H1 (cell line): ENCODE measurements at regions not wholly inside any gene's neighbourhood (a gene's known extent, or its start where the extent isn't known, plus 50 kb on each side); places are given as distances from the start of the nearest gene placed in this dataset.

Source experiments
- CTCF ChIA-PET: fragments of 300-600 bp; sonication (Branson Sonifier 250); formaldehyde crosslinking; loops from one replicate; lab custom pipeline; 2021; ENCODE audit not compliant: partially characterized antibody; lab: Charles Lee
- POLR2A ChIA-PET: fragments of 300-600 bp; sonication (Branson Sonifier 250); formaldehyde crosslinking; loops from one replicate; lab custom pipeline; 2021; ENCODE audit warnings: inconsistent platforms; ENCODE audit not compliant: partially characterized antibody; lab: Charles Lee
- DNase-seq, 2 experiments: peaks; one replicate each; pipeline versions ENCODE4 v3.0.0 to v3.0.0-alpha.2; 2010 to 2022; ENCODE audit warnings: low spot score in 2 of 2, low read depth in 1 of 2, mixed read lengths in 1 of 2
- FAIRE-seq: peaks from 2 replicates; lab custom pipeline; 2011; peaks lifted over from hg19 to GRCh38; lab: Jason Lieb, UNC
- H2AFZ ChIP-seq: 2 replicates; pipeline ENCODE4 v1.8.1; 2012; ENCODE audit warnings: low read length, inconsistent platforms
- H2AK5ac ChIP-seq: 2 replicates; pipeline ENCODE4 v1.6.1; 2013; ENCODE audit warnings: low read depth, low read length
- H2BK120ac ChIP-seq: replicated peaks from 2 replicates; pipeline ENCODE3; 2013; ENCODE audit warnings: low read depth, low read length, inconsistent platforms
- H2BK12ac ChIP-seq: 2 replicates; pipeline ENCODE4 v1.6.1; 2013; ENCODE audit warnings: low read depth, low read length
- H2BK15ac ChIP-seq: 2 replicates; pipeline ENCODE4 v1.6.1; 2013; ENCODE audit warnings: low read length
- H2BK20ac ChIP-seq: 2 replicates; pipeline ENCODE4 v1.6.1; 2013; ENCODE audit warnings: low read length
- H2BK5ac ChIP-seq: 2 replicates; pipeline ENCODE4 v1.6.1; 2013; ENCODE audit warnings: low read depth, low read length
- H3K14ac ChIP-seq: 2 replicates; pipeline ENCODE4 v1.6.1; 2013; ENCODE audit warnings: inconsistent platforms; ENCODE audit not compliant: insufficient read length
- H3K18ac ChIP-seq: 2 replicates; pipeline ENCODE4 v1.6.1; 2013; ENCODE audit warnings: low read length; ENCODE audit errors: extremely low read depth
- H3K23ac ChIP-seq: 2 replicates; pipeline ENCODE4 v1.6.1; 2013; ENCODE audit warnings: inconsistent platforms; ENCODE audit not compliant: insufficient read length
- H3K23me2 ChIP-seq: 2 replicates; pipeline ENCODE4 v1.6.1; 2013; ENCODE audit warnings: low read depth, low read length
- H3K27ac ChIP-seq: 2 replicates; pipeline ENCODE4 v1.6.1; 2011; ENCODE audit warnings: low read depth, low read length, inconsistent platforms
- H3K27me3 ChIP-seq, 4 experiments: replicated peaks in 1 of 4; 1 replicate in 1 of 4; 2 replicates in 3 of 4; pipeline versions ENCODE4 v1.6.1 to v1.8.1; 2011 to 2013; ENCODE audit warnings: low read length in 3 of 4, mild to moderate bottlenecking in 3 of 4, inconsistent platforms in 2 of 4, mixed read lengths in 2 of 4, moderate library complexity in 1 of 4; ENCODE audit not compliant: control insufficient read depth in 3 of 4, insufficient read depth in 3 of 4; ENCODE audit errors: extremely low read depth in 1 of 4
- H3K36me3 ChIP-seq, 4 experiments: 2 replicates each; pipeline versions ENCODE4 v1.6.1 to v1.8.1; 2011 to 2013; ENCODE audit warnings: mild to moderate bottlenecking in 4 of 4, low read length in 3 of 4, moderate library complexity in 2 of 4, control low read depth in 1 of 4, inconsistent platforms in 1 of 4; ENCODE audit not compliant: insufficient read depth in 4 of 4, control insufficient read depth in 2 of 4
- H3K4ac ChIP-seq: replicated peaks from 2 replicates; pipeline ENCODE3; 2013; ENCODE audit warnings: low read length, low read depth, mixed read lengths, inconsistent platforms; ENCODE audit not compliant: insufficient read length
- H3K4me1 ChIP-seq, 4 experiments: replicated peaks in 1 of 4; 1 replicate in 1 of 4; 2 replicates in 3 of 4; pipeline versions ENCODE4 v1.6.1 to v1.8.1; 2011 to 2013; ENCODE audit warnings: low read length in 3 of 4, inconsistent platforms in 2 of 4, mixed read lengths in 1 of 4; ENCODE audit not compliant: insufficient read depth in 4 of 4, control insufficient read depth in 3 of 4
- H3K4me2 ChIP-seq, 2 experiments: 2 replicates each; pipeline versions ENCODE4 v1.6.1 to v1.8.1; 2011 to 2013; ENCODE audit warnings: low read depth in 2 of 2, low read length in 2 of 2, control low read depth in 1 of 2, inconsistent platforms in 1 of 2, mild to moderate bottlenecking in 1 of 2; ENCODE audit not compliant: insufficient read depth in 1 of 2
- H3K4me3 ChIP-seq, 4 experiments: fragments of 200-600, 300-600 bp in 1 of 4; sonication (generic), shearing (Covaris generic), sonication (Bioruptor Twin) in 1 of 4; 2 replicates each; pipeline versions ENCODE4 v1.5.1 to v1.8.1; 2011 to 2016; ENCODE audit warnings: low read length in 4 of 4, low read depth in 3 of 4, control low read depth in 2 of 4, inconsistent platforms in 2 of 4, mild to moderate bottlenecking in 2 of 4, mixed read lengths in 1 of 4, moderate library complexity in 1 of 4; ENCODE audit not compliant: insufficient read depth in 2 of 4; ENCODE audit errors: extremely low read depth in 1 of 4
- H3K56ac ChIP-seq: replicated peaks from 2 replicates; pipeline ENCODE3; 2013; ENCODE audit warnings: low read depth, mild to moderate bottlenecking, mixed read lengths, low read length, inconsistent platforms; ENCODE audit not compliant: insufficient read length
- H3K79me1 ChIP-seq: 2 replicates; pipeline ENCODE4 v1.6.1; 2013; ENCODE audit warnings: low read depth, low read length, control low read depth
- H3K79me2 ChIP-seq, 2 experiments: 2 replicates each; pipeline versions ENCODE4 v1.6.1 to v1.8.1; 2012 to 2013; ENCODE audit warnings: low read length in 2 of 2, mild to moderate bottlenecking in 2 of 2, inconsistent platforms in 1 of 2; ENCODE audit not compliant: insufficient read depth in 2 of 2, control insufficient read depth in 1 of 2
- H3K9ac ChIP-seq, 4 experiments: replicated peaks in 1 of 4; 1 replicate in 1 of 4; 2 replicates in 3 of 4; pipeline versions ENCODE4 v1.6.1 to v1.8.1; 2011 to 2013; ENCODE audit warnings: low read depth in 3 of 4, low read length in 3 of 4, control low read depth in 2 of 4, mild to moderate bottlenecking in 2 of 4, moderate library complexity in 2 of 4, inconsistent platforms in 1 of 4; ENCODE audit errors: extremely low read depth in 1 of 4
- H3K9me3 ChIP-seq, 2 experiments: 2 replicates each; pipeline versions ENCODE4 v1.6.1 to v1.8.1; 2012 to 2013; ENCODE audit warnings: mild to moderate bottlenecking in 2 of 2, moderate library complexity in 2 of 2, control low read depth in 1 of 2, inconsistent platforms in 1 of 2, low read depth in 1 of 2, low read length in 1 of 2, mixed read lengths in 1 of 2; ENCODE audit not compliant: insufficient read depth in 2 of 2
- H4K20me1 ChIP-seq, 2 experiments: replicated peaks in 1 of 2; 2 replicates each; pipeline versions ENCODE3 to v1.8.1; 2011 to 2013; ENCODE audit warnings: inconsistent platforms in 2 of 2, low read length in 2 of 2, mild to moderate bottlenecking in 1 of 2; ENCODE audit not compliant: insufficient read depth in 2 of 2, control insufficient read depth in 1 of 2
- H4K5ac ChIP-seq: 2 replicates; pipeline ENCODE4 v1.6.1; 2013; ENCODE audit warnings: low read length, low read depth, mixed read lengths, inconsistent platforms; ENCODE audit not compliant: insufficient read length
- H4K8ac ChIP-seq: 2 replicates; pipeline ENCODE4 v1.8.0; 2013; ENCODE audit warnings: mild to moderate bottlenecking, moderate library complexity, low read length, inconsistent platforms; ENCODE audit not compliant: insufficient read depth; ENCODE audit errors: extremely low read depth
- H4K91ac ChIP-seq: replicated peaks from 2 replicates; pipeline ENCODE3; 2013; ENCODE audit warnings: low read length, mixed read lengths, inconsistent platforms; ENCODE audit not compliant: insufficient read length
- CBX8 ChIP-seq: fragments of 300-800, 300-1000 bp; sonication (generic); IDR thresholded peaks from 2 replicates; pipeline ENCODE4 v1.7.1; 2016; ENCODE audit warnings: low read depth, low read length, borderline replicate concordance
- CEBPB ChIP-seq: IDR thresholded peaks from 2 replicates; pipeline ENCODE4 v1.6.1; 2012; ENCODE audit warnings: low read depth, low read length
- CHD2 ChIP-seq: IDR thresholded peaks from 2 replicates; pipeline ENCODE4 v1.6.1; 2012; ENCODE audit warnings: low read length, improper control_type of control experiment
- EZH2 ChIP-seq: fragments of 200-600 bp; sonication (generic); IDR thresholded peaks from 2 replicates; pipeline ENCODE4 v1.7.1; 2012; ENCODE audit warnings: low read depth, mild to moderate bottlenecking, moderate library complexity, low read length, inconsistent platforms; ENCODE audit not compliant: severe bottlenecking
- HDAC6 ChIP-seq: IDR thresholded peaks from one replicate; pipeline ENCODE4 v1.7.1; 2012; ENCODE audit warnings: low read depth, mild to moderate bottlenecking, inconsistent platforms, low read length, moderate library complexity
- JUND ChIP-seq: IDR thresholded peaks from 2 replicates; pipeline ENCODE4 v1.6.1; 2011; ENCODE audit warnings: mild to moderate bottlenecking, improper control_type of control experiment, low read length
- KDM1A ChIP-seq: fragments of 200-600, 300-600 bp; sonication (generic); IDR thresholded peaks from 2 replicates; pipeline ENCODE4 v1.7.1; 2016; ENCODE audit warnings: mild to moderate bottlenecking, low read length, borderline replicate concordance
- KDM5A ChIP-seq: fragments of 200-600 bp; IDR thresholded peaks from 2 replicates; pipeline ENCODE4 v1.7.1; 2012; ENCODE audit warnings: mild to moderate bottlenecking, low read length, inconsistent platforms, mixed read lengths
- NRF1 ChIP-seq: IDR thresholded peaks from 2 replicates; pipeline ENCODE4 v1.6.1; 2011; ENCODE audit warnings: mild to moderate bottlenecking, low read depth, low read length, improper control_type of control experiment
- PHF8 ChIP-seq: fragments of 200-600 bp; sonication (generic); conservative IDR thresholded peaks from 2 replicates; pipeline ENCODE4 v1.7.1; 2012; ENCODE audit warnings: low read depth, mild to moderate bottlenecking, inconsistent platforms, low read length, moderate library complexity
- POLR2A ChIP-seq, 2 experiments: IDR thresholded peaks; 1 replicate in 1 of 2; 2 replicates in 1 of 2; pipeline ENCODE4 v1.6.1; 2011; ENCODE audit warnings: low read depth in 2 of 2, low read length in 2 of 2, mild to moderate bottlenecking in 2 of 2; ENCODE audit errors: control extremely low read depth in 1 of 2
- SAP30 ChIP-seq: fragments of 300-600 bp; sonication (generic); IDR thresholded peaks from 2 replicates; pipeline ENCODE4 v1.7.1; 2012; ENCODE audit warnings: low read length, moderate library complexity, mild to moderate bottlenecking, inconsistent platforms; ENCODE audit not compliant: insufficient read depth, insufficient replicate concordance
- SRF ChIP-seq: IDR thresholded peaks from 2 replicates; pipeline ENCODE4 v1.6.1; 2011; ENCODE audit warnings: mild to moderate bottlenecking, low read depth, low read length, moderate library complexity
- TAF1 ChIP-seq: IDR thresholded peaks from 2 replicates; pipeline ENCODE4 v1.6.1; 2011; ENCODE audit warnings: mild to moderate bottlenecking, low read depth, low read length
- TBP ChIP-seq: IDR thresholded peaks from 2 replicates; pipeline ENCODE4 v1.6.1; 2011; ENCODE audit warnings: low read depth, low read length, improper control_type of control experiment
- TEAD4 ChIP-seq: IDR thresholded peaks from 2 replicates; pipeline ENCODE4 v1.6.1; 2012; ENCODE audit warnings: low read depth, low read length, inconsistent platforms, mixed read lengths
- WGBS, 2 experiments: shearing (Covaris generic) in 1 of 2; methylation state at CpG; one replicate each; pipeline versions ENCODE4 v1.1.6 to v1.1.7; 2013 to 2015; ENCODE audit warnings: low lambda C conversion rate in 2 of 2, mixed read lengths in 2 of 2, inconsistent platforms in 1 of 2, low coverage in 1 of 2, missing lambda C conversion rate in 1 of 2; ENCODE audit not compliant: insufficient replicate concordance in 2 of 2, insufficient coverage in 1 of 2, insufficient read length in 1 of 2; ENCODE audit errors: extremely low coverage in 1 of 2, missing lambda C conversion rate in 1 of 2; 5-methylcytosine and 5-hydroxymethylcytosine counted together
- TF ChIP-seq, protein P1 (sequence below): IDR thresholded peaks from 2 replicates; pipeline ENCODE4 v1.6.1; 2012; ENCODE audit warnings: inconsistent platforms

DNA sequence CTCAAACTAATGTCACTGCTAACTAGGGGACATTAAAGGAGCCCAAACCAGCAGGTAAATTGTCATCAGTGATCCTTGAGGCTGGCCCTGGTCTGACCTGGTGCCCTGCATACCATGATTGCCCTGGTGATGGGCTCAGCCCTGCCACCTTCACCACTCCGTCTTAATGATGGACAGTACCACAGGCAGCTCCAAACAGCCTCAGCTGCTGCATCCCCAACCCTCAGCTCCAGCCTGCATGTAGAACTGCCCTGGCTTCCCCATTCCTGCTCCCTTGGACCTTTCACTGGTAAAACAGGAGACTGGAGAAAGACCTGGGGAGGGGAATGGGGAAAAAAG lies 190.0 kb downstream of the GAS1 start:
- Histone ChIP-seq H4K8ac (no peak overlapping the region), H3K36me3 (no peaks in the 10 kb centered on the region), H3K14ac (no peak overlapping the region), H3K79me1 (no peaks in the 10 kb centered on the region), H3K9me3 (no peaks in the 10 kb centered on the region), H3K4ac (no peak overlapping the region), H2BK20ac (no peak overlapping the region), H2AK5ac (no peak overlapping the region), H3K18ac (no peak overlapping the region), H2BK120ac (no peak overlapping the region), H2BK12ac (no peak overlapping the region), H3K27me3 (no peaks in the 10 kb centered on the region), H4K91ac (no peak overlapping the region), H3K27ac (no peak overlapping the region), H2BK15ac (no peak overlapping the region), H3K23ac (no peak overlapping the region), H3K9ac (no peak overlapping the region), H2BK5ac (no peak overlapping the region), H4K20me1 (no peaks in the 10 kb centered on the region), H3K4me1 (no peaks in the 10 kb centered on the region), H4K5ac (no peak overlapping the region), H3K4me3 (no peak overlapping the region), H2AFZ (no peak overlapping the region), H3K4me2 (no peak overlapping the region), H3K79me2 (no peaks in the 10 kb centered on the region), H3K23me2 (no peaks in the 10 kb centered on the region), H3K56ac (no peak overlapping the region)
- DNase-seq: no peak
- ChIA-PET POLR2A (no interaction called here), CTCF (no interaction called here)
- no peak for FAIRE-seq
- WGBS, 2 experiments: 91% methylated on average over 1 of the region's 1 CpG; no CpG with 5 or more reads in 1 of the 2 experiments
- TF ChIP-seq KDM5A: no peak
- TF ChIP-seq CBX8: no peak
- no peak for TF ChIP-seq TAF1
- TF ChIP-seq PHF8: no peak
- no peak for TF ChIP-seq HDAC6
- TF ChIP-seq SRF: no peak
- TF ChIP-seq NRF1: no peak
- TF ChIP-seq EZH2: no peak
- TF ChIP-seq TBP: no peak
- TF ChIP-seq POLR2A (IDR thresholded peaks at IDR 0.05; ENCODE audit: control extremely low read depth in 1 of 2, low read depth in 2 of 2, low read length in 2 of 2): no peak
- TF ChIP-seq TEAD4: no peak
- no peak for TF ChIP-seq CHD2
- TF ChIP-seq SAP30: no peak
- no peak for TF ChIP-seq JUND
- TF ChIP-seq, protein P1, sequence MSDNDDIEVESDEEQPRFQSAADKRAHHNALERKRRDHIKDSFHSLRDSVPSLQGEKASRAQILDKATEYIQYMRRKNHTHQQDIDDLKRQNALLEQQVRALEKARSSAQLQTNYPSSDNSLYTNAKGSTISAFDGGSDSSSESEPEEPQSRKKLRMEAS: no peak
- no peak for TF ChIP-seq KDM1A
- TF ChIP-seq CEBPB: no peak
